ENCODE measurements at regions not wholly inside any gene's neighbourhood (a gene's known extent, or its start where the extent isn't known, plus 50 kb on each side); places are given as distances from the start of the nearest gene placed in this dataset.

GRCh38 chr1:98054786-98055185, 134.0 kb upstream of the DPYD start:
- peak overlapping the region; percentile 76 for H3K4me3 Mint-ChIP-seq
- no peaks in the 10 kb centered on the region for H3K9me3 Mint-ChIP-seq
- peaks cover 18% of the 10 kb centered on the region for H3K4me1 Mint-ChIP-seq
- peaks cover 7% of the 10 kb centered on the region for H3K36me3 Mint-ChIP-seq
- H3K27ac Mint-ChIP-seq: no peak overlapping the region
- DNase-seq (ENCODE audit: low spot score in 2 of 2) (no peak), ATAC-seq (no peak)

GRCh38 chr1:98054367-98054701, 133.5 kb upstream of the DPYD start:
- no peak for ATAC-seq
- H3K27ac Mint-ChIP-seq: no peak overlapping the region
- peaks cover 7% of the 10 kb centered on the region for H3K36me3 Mint-ChIP-seq

DNA sequence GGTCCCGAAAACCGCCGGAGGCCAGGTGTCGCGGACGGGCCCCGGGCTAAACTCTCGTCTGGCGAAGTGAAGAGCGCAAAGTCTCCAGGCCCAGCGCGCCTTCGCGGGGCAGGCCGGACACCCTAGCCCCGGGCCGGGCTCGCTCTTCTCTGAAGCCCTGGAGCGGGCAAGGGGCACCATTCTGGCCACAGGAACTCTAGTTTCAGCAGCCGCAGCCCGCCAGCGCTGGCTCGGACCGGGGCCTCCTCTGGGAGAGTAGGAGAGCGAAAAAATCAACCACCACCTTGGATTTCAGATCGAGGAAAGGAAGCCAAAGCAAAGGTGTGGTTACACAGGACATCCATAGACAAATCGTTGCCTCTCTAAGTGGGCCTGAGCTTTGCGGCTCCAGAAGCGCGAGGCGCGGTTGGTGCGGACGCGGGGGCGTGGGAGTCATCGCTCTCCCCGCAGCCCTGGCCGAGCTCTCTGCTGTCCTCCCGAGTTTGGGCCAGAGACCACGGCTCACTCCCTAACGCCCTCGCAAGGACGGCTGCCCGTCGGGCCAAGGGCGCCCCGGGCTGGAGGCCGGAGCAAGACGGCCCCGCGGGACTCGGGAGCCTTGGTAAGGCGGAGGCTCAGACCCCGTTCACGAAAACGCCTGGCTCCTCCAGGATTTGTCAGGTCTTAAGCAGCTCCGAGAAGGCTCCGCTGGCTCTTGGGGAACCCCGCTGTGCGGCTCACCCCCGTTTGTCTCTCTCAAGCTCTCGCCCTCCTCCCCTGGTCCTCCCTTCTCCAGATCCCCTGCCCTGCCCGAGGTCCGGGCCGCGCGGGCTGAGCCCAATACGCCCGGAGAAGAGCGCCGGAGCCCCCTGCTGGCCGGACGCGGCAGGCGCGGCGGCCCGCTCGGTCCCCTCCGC, 132.9 kb upstream of the DPYD start:
- Mint-ChIP-seq H3K9me3 (no peaks in the 10 kb centered on the region), H3K4me3 (peak overlapping the region; percentile 76), H3K36me3 (peaks cover 7% of the 10 kb centered on the region), H3K4me1 (peaks cover 27% of the 10 kb centered on the region), H3K27ac (no peak overlapping the region)
- DNase-seq (ENCODE audit: low spot score in 2 of 2): peak; percentile 70 to 83
- ATAC-seq: peak; percentile 95

More at GRCh38 chr1:98054367-98054701, 133.5 kb upstream of the DPYD start:
- H3K9me3 Mint-ChIP-seq: no peaks in the 10 kb centered on the region
- no peak for DNase-seq (ENCODE audit: low spot score in 2 of 2)
- H3K4me1 Mint-ChIP-seq: peaks cover 21% of the 10 kb centered on the region
- H3K4me3 Mint-ChIP-seq: peak overlapping the region; percentile 76

DNA sequence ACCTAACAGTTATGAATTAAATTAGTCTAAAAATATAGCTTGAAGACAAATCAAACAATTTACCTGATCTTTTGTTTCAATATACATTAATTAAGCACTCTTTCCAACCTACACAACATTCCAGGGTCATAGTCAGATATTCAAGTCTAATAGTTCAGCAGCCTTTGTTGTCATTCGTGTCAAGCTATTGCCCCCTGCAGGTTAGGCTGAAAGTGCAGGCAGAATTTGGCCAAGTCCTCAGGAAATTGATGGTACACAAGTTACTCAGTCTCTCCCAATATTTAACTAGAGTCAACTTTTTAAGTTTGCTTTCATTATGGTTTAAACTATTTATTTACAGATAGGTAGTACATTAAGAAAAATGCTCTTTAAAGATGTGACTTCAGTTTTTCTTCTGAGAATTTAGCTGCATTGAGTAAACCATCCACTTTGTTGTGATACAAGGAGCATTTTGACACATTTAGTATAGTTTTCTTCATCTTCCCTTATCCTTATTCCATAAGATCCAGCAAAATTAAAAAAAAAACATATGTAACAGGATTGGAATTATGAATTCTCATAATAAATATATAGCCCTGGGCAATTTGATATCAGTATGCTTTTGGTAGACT, 130.3 kb upstream of the DPYD start:
- peaks cover 39% of the 10 kb centered on the region for H3K4me1 Mint-ChIP-seq
- H3K4me3 Mint-ChIP-seq: no peak overlapping the region
- ATAC-seq (no peak), DNase-seq (ENCODE audit: low spot score in 2 of 2) (peak; percentile 49 to 81)
- H3K27ac Mint-ChIP-seq: no peak overlapping the region
- peaks cover 7% of the 10 kb centered on the region for H3K36me3 Mint-ChIP-seq
- H3K9me3 Mint-ChIP-seq: no peaks in the 10 kb centered on the region

GRCh38 chr1:98049370-98050135, 128.7 kb upstream of the DPYD start:
- DNase-seq (ENCODE audit: low spot score in 2 of 2) (no peak), ATAC-seq (no peak)
- Mint-ChIP-seq H3K4me1 (peaks cover 46% of the 10 kb centered on the region), H3K27ac (no peak overlapping the region), H3K4me3 (peak overlapping the region; percentile 53), H3K36me3 (peaks cover 7% of the 10 kb centered on the region), H3K9me3 (no peaks in the 10 kb centered on the region)

DNA sequence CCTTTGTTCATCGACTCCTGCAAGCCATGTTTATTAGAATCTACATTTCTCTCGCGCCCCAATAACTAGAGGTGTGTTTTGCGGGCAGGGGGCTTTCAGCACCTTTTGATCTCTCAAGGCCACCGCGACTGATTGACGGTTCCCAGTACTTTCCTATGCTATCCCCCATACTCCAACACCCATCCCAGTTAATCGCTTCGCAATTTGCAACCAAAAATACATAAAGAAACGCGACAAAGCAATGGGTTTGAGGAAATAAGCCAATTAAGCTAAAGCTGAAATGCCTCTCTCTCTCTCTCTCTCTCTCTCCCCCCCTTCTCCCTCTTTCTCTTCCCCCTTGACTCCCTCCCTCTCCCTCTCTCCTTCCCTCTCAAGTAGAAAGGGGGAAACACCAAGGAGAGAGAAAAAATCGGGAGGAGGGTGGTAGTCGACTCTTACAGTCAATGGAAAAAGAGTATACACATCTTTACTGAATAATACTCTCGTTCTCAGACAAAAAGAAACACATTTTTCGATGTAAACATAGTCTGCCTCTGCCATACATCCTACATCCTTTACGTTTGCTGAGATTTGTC, 128.0 kb upstream of the DPYD start:
- peaks cover 46% of the 10 kb centered on the region for H3K4me1 Mint-ChIP-seq

GRCh38 chr1:98048244-98048643, 127.4 kb upstream of the DPYD start:
- DNase-seq (ENCODE audit: low spot score in 2 of 2) (peak; percentile 53 to 76), ATAC-seq (peak; percentile 75)
- no peaks in the 10 kb centered on the region for H3K9me3 Mint-ChIP-seq
- H3K36me3 Mint-ChIP-seq: peaks cover 6% of the 10 kb centered on the region
- peak overlapping the region; percentile 53 for H3K4me3 Mint-ChIP-seq
- H3K27ac Mint-ChIP-seq: no peak overlapping the region
- H3K4me1 Mint-ChIP-seq: peaks cover 42% of the 10 kb centered on the region

More for the DNA sequence above, 128.0 kb upstream of the DPYD start:
- peak overlapping the region; percentile 53 for H3K4me3 Mint-ChIP-seq
- H3K27ac Mint-ChIP-seq: no peak overlapping the region
- no peaks in the 10 kb centered on the region for H3K9me3 Mint-ChIP-seq
- peaks cover 7% of the 10 kb centered on the region for H3K36me3 Mint-ChIP-seq
- ATAC-seq (no peak), DNase-seq (ENCODE audit: low spot score in 2 of 2) (no peak)

DNA sequence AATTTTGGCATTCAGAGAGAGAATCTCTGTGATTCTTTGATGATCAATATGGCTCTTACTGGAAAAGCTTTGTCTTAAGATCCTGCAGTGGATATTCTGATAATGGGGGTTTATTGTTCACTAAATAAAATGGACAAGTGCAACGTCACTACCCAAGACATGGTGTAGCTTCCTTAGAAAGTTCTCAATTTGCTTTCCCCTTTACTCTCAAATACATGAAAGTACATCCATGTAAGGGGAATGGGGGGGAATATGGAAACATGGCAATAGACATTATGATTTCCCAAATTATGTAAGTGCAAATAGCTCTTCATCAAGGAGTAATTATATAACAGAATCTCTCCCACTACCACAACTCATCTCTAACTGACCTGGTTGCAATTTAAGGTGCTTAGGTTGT, 126.3 kb upstream of the DPYD start:
- no peaks in the 10 kb centered on the region for H3K36me3 Mint-ChIP-seq
- no peaks in the 10 kb centered on the region for H3K9me3 Mint-ChIP-seq
- DNase-seq (ENCODE audit: low spot score in 2 of 2): no peak
- H3K27ac Mint-ChIP-seq: no peak overlapping the region
- no peak for ATAC-seq
- H3K4me3 Mint-ChIP-seq: no peak overlapping the region
- H3K4me1 Mint-ChIP-seq: peaks cover 35% of the 10 kb centered on the region

GRCh38 chr1:98045767-98046641, 125.2 kb upstream of the DPYD start:
- DNase-seq (ENCODE audit: low spot score in 2 of 2) (peak in 1 of 2 donors; percentile 55), ATAC-seq (peak; percentile 60)
- no peaks in the 10 kb centered on the region for H3K36me3 Mint-ChIP-seq
- H3K4me1 Mint-ChIP-seq: peaks cover 35% of the 10 kb centered on the region
- peak overlapping the region; percentile 71 for H3K4me3 Mint-ChIP-seq
- H3K27ac Mint-ChIP-seq: no peak overlapping the region
- H3K9me3 Mint-ChIP-seq: no peaks in the 10 kb centered on the region

GRCh38 chr1:98045211-98045766, 124.5 kb upstream of the DPYD start:
- H3K36me3 Mint-ChIP-seq: no peaks in the 10 kb centered on the region
- H3K4me1 Mint-ChIP-seq: peaks cover 35% of the 10 kb centered on the region
- peak overlapping the region; percentile 71 for H3K4me3 Mint-ChIP-seq
- H3K9me3 Mint-ChIP-seq: no peaks in the 10 kb centered on the region
- ATAC-seq (peak; percentile 51), DNase-seq (ENCODE audit: low spot score in 2 of 2) (no peak)
- H3K27ac Mint-ChIP-seq: no peak overlapping the region

DNA sequence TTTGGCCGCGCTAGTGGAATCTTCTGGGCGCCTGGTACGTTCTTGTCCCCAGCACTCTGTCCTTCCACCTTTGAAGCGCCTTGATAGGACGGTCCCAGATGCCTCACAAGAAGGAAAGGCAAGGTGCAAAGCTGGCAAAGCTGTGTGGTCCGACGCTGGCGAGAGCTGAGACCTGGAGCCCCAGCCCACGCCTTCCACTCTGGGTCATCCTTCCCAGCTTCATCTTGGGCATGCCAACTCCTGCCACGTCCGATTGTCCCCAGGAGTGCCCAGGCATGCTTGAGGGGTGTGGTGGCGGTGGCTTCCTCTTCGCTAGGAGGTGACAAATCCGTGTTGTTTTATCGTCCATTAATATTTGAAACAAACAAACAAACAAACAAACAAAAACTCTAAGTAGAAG, 123.9 kb upstream of the DPYD start:
- ATAC-seq (no peak), DNase-seq (ENCODE audit: low spot score in 2 of 2) (no peak)
- Mint-ChIP-seq H3K4me3 (peak overlapping the region; percentile 71), H3K4me1 (peaks cover 35% of the 10 kb centered on the region), H3K27ac (no peak overlapping the region), H3K9me3 (no peaks in the 10 kb centered on the region), H3K36me3 (no peaks in the 10 kb centered on the region)

DNA sequence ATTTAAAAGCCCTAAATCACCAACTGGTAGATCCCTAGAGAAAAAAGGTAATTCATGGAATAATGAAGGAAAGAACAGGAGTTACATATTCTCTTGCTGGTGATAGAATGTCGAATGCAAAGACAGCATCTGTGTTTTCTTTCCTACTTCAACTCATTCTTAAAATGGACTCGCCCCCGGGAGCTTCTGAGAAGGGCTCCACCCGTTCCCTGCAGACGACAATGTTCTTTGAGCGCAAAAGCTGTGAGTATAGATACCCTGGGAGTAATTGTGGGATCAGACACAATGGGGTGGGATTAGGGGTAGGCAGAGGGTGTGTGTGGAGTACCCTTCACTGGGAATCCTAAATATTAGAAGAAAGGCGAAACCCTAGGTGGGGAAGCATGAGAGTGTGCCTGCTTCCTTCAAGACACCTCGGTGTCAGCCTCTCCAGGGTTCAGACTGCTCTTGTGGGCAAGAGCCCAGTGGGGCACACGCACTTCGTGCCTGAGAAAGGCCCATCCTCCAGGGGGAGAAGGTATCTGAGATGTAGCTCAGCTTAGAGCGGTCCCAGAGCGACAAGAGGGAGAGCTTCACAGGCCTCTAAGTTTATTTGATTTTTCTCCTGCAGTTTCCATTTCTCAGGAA, 123.3 kb upstream of the DPYD start:
- H3K9me3 Mint-ChIP-seq: no peaks in the 10 kb centered on the region
- H3K27ac Mint-ChIP-seq: no peak overlapping the region
- peaks cover 30% of the 10 kb centered on the region for H3K4me1 Mint-ChIP-seq
- no peaks in the 10 kb centered on the region for H3K36me3 Mint-ChIP-seq
- DNase-seq (ENCODE audit: low spot score in 2 of 2) (no peak), ATAC-seq (no peak)
- H3K4me3 Mint-ChIP-seq: peak overlapping the region; percentile 71

- H3K4me3 Mint-ChIP-seq: no peak overlapping the region
- no peaks in the 10 kb centered on the region for H3K36me3 Mint-ChIP-seq
- no peaks in the 10 kb centered on the region for H3K9me3 Mint-ChIP-seq
- no peak overlapping the region for H3K27ac Mint-ChIP-seq
- no peaks in the 10 kb centered on the region for H3K4me1 Mint-ChIP-seq
- ATAC-seq (no peak), DNase-seq (ENCODE audit: low spot score in 2 of 2) (no peak)
Measured at GRCh38 chr1:98035602-98036002, 114.8 kb upstream of the DPYD start.

- no peak for ATAC-seq
- H3K36me3 Mint-ChIP-seq: no peaks in the 10 kb centered on the region
Measured at GRCh38 chr1:98034505-98034904, 113.7 kb upstream of the DPYD start.

More at GRCh38 chr1:98034505-98034904, 113.7 kb upstream of the DPYD start:
- DNase-seq (ENCODE audit: low spot score in 2 of 2): no peak
- Mint-ChIP-seq H3K4me3 (no peak overlapping the region), H3K9me3 (no peaks in the 10 kb centered on the region), H3K4me1 (no peaks in the 10 kb centered on the region), H3K27ac (no peak overlapping the region)
